SJSA1 (cell line): ENCODE measurements at regions not wholly inside any gene's neighbourhood (a gene's known extent, or its start where the extent isn't known, plus 50 kb on each side); places are given as distances from the start of the nearest gene placed in this dataset.

Experiments
- DNase-seq, 2 experiments: peaks; one replicate each; pipeline ENCODE4 v3.0.0-alpha.2; 2015 to 2020; ENCODE audit warnings: low spot score in 2 of 2, low read depth in 1 of 2
- H3K27ac ChIP-seq: fragments of 250-450 bp; sonication (Bioruptor Pico); 2 replicates; pipeline ENCODE4 v1.5.1; 2020; ENCODE audit warnings: mild to moderate bottlenecking, moderate library complexity
- H3K27me3 ChIP-seq: fragments of 250-450 bp; sonication (Bioruptor Pico); replicated peaks from 2 replicates; pipeline ENCODE4 v1.5.1; 2020; ENCODE audit warnings: mild to moderate bottlenecking, moderate library complexity
- H3K36me3 ChIP-seq: fragments of 250-450 bp; sonication (Bioruptor Pico); 2 replicates; pipeline ENCODE4 v1.5.1; 2020; ENCODE audit warnings: mild to moderate bottlenecking
- H3K4me1 ChIP-seq: fragments of 250-450 bp; sonication (Bioruptor Pico); replicated peaks from 2 replicates; pipeline ENCODE4 v1.6.1; 2021; ENCODE audit warnings: mild to moderate bottlenecking
- H3K4me3 ChIP-seq: fragments of 250-450 bp; sonication (Bioruptor Pico); 2 replicates; pipeline ENCODE4 v1.5.1; 2020; ENCODE audit warnings: mild to moderate bottlenecking
- H3K9me3 ChIP-seq: fragments of 250-450 bp; sonication (Bioruptor Pico); replicated peaks from 2 replicates; pipeline ENCODE4 v1.5.1; 2020; ENCODE audit warnings: mild to moderate bottlenecking

DNA sequence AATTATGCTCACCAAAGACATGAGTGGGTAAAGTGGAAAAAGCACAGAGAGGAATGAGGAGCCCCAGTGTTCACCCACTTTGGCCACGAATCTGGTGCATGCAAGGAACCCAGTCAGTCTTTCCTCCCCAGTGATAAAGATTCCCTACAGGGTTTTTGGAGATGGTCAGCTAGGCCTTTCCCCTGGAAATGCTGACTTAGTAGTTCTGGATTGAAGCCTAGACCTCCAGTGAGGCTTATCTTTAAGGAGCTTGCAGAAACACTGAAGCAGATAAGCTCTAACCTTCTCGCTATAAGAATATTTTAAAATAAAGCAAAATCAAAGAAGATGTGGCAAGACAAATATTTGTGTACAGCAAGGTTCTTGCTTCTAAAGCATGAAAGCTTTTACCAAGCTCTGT is 178.3 kb upstream of the CCDC68 start:
- no peaks in the 10 kb centered on the region for H3K9me3 ChIP-seq
- peaks cover 4% of the 10 kb centered on the region for H3K4me1 ChIP-seq
- H3K27ac ChIP-seq = no peak overlapping the region
- H3K4me3 ChIP-seq = no peak overlapping the region
- H3K36me3 ChIP-seq = no peaks in the 10 kb centered on the region
- DNase-seq = no peak
- H3K27me3 ChIP-seq = no peaks in the 10 kb centered on the region

DNA sequence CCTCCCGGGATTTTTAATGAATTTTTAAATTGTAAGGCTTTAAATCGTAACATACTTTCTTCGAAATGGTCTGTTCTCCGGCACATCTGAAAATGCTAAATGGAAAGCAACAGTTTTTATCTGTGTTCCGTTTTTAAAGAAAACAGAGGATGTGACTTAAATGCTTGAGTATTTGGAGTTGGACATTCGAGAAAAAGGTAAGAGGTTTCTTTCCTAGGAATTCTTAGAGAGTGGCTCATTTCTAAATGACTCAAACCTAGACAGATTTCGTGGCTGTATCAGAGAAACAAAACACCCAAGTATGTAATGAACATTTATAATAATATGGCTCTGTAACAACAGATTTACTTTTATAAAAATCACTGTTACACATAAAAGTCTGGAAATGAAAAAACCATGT is 177.6 kb upstream of the CCDC68 start:
- DNase-seq = no peak
- Histone ChIP-seq H3K27ac (no peak overlapping the region; the same call in 1 of the 2 replicates), H3K4me1 (peaks cover 4% of the 10 kb centered on the region)

DNA sequence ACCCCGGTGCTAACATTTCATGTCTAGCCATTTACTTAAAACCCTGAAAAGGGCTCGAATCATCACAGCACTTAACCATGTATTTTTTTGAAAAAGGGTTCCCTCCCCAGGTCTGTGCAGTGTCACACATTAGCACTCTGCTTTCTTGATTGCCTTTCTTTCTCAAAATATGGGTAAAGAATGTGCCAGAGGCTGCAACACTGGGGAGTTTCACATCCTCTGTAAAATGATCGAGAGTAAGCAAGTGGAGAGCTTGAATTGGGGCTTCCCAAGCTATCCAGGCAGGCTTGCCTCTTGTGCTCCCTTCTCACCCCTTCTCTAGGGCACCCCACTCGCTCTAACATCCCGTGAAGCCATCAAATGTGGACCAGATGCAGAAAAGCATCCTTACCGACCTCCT is 177.0 kb upstream of the CCDC68 start:
- no peak overlapping the region for H3K4me3 ChIP-seq
- H3K27me3 ChIP-seq = no peaks in the 10 kb centered on the region
- DNase-seq = no peak
- no peaks in the 10 kb centered on the region for H3K9me3 ChIP-seq
- peaks cover 4% of the 10 kb centered on the region for H3K4me1 ChIP-seq
- H3K36me3 ChIP-seq = no peaks in the 10 kb centered on the region
- no peak overlapping the region; the same call in 1 of the 2 replicates for H3K27ac ChIP-seq

More for the DNA sequence above, 177.6 kb upstream of the CCDC68 start:
- Histone ChIP-seq H3K4me3 (no peak overlapping the region), H3K9me3 (no peaks in the 10 kb centered on the region), H3K36me3 (no peaks in the 10 kb centered on the region), H3K27me3 (no peaks in the 10 kb centered on the region)

DNA sequence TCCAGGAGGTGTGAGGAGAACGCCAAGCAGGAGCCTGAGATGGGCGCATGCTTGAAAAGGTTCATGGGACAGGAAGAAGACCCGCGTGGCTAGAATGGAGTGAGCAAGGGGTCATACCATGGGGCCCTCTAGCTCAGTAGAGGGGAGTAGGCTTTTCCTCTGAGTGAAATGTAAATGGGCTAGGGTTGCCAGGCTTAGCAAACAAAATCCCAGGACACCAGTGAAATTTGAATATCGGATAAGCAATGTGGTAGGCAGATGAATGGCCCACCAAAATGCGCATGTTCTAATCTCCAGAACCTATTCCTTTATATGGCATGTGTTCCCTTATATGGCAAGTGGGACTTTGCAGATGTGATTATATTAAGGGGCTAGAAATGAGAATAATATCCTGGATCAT is 174.1 kb upstream of the CCDC68 start:
- H3K4me1 ChIP-seq = peaks cover 4% of the 10 kb centered on the region
- H3K27ac ChIP-seq = no peak overlapping the region
- DNase-seq = no peak
- H3K4me3 ChIP-seq = no peak overlapping the region
- no peaks in the 10 kb centered on the region for H3K36me3 ChIP-seq
- no peaks in the 10 kb centered on the region for H3K9me3 ChIP-seq
- no peaks in the 10 kb centered on the region for H3K27me3 ChIP-seq

DNA sequence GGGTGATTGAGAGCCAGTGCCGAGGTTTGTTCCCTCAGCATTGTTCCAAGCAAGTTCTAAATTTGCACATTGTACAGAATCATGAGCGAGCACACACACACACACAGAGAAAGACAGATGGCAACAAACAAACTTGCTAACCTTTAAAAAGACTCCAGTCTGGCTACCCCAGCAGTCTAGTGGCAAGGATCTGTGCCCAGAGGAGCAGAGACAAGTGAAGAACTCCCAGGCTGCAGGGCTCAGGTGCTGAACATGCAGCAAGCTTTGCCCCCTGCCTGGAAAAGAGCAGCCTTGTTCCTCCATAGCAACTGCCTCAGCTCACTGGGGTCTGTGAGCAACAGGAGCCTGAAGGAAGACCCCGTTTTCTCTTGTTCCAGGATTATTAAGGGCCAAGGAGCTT is 169.2 kb upstream of the CCDC68 start:
- Histone ChIP-seq H3K4me1 (no peaks in the 10 kb centered on the region; the same call in 1 of the 2 replicates), H3K36me3 (no peaks in the 10 kb centered on the region), H3K27ac (no peak overlapping the region), H3K9me3 (no peaks in the 10 kb centered on the region), H3K4me3 (no peak overlapping the region), H3K27me3 (no peaks in the 10 kb centered on the region)
- DNase-seq = no peak

DNA sequence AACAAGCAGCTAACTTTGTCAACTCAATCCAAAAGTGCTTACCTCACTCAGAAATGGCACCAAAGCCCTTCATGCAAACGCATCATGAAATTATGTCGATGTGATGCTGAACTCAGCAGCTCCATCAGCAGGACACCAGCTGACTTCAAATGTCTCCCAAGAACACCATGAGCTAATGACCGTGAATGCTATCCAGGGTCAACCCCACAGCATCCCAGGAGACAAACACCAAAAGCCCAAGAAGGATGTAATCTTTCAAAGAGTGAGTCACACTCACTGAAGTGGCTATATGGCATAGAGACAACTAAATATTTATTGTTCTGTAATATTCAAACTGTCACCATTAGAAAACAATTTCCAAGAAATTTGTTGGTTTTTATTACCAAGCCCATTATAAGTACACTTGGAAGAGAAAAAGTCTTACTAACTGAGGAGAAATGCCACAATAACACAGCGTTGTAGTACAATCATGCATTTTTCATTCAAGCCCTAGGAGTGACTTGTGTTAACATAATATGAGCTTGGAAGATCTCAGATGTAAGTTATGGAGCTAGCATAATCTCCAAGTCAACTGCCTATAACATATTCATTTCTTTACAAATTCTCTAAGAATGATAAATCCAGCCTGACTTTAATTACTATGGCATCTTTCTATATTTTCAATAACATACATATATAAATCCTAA is 165.0 kb upstream of the CCDC68 start:
- no peak overlapping the region for H3K27ac ChIP-seq
- H3K27me3 ChIP-seq = no peaks in the 10 kb centered on the region
- no peaks in the 10 kb centered on the region for H3K36me3 ChIP-seq
- no peaks in the 10 kb centered on the region for H3K4me1 ChIP-seq
- no peaks in the 10 kb centered on the region for H3K9me3 ChIP-seq
- H3K4me3 ChIP-seq = no peak overlapping the region
- no peak for DNase-seq

DNA sequence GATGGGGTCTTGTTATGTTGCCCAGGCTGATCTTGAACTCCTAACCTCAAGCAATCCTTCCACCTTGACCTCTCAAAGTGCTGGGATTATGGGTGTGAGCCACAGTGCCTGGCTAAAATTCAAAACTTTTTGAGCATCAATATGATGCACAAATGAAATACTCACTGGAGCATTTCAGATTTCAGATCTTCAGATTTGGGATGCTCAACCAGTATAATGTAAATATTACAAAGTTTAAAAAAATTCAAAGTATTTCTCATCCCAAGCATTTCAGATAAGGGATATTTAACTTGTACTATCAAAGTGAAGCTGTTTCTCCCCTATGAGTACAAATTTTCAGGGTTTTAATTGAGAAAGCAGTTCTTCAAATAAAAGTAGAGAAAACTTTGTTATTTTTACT is 164.1 kb upstream of the CCDC68 start:
- H3K27ac ChIP-seq = no peak overlapping the region
- H3K27me3 ChIP-seq = no peaks in the 10 kb centered on the region
- DNase-seq = no peak

DNA sequence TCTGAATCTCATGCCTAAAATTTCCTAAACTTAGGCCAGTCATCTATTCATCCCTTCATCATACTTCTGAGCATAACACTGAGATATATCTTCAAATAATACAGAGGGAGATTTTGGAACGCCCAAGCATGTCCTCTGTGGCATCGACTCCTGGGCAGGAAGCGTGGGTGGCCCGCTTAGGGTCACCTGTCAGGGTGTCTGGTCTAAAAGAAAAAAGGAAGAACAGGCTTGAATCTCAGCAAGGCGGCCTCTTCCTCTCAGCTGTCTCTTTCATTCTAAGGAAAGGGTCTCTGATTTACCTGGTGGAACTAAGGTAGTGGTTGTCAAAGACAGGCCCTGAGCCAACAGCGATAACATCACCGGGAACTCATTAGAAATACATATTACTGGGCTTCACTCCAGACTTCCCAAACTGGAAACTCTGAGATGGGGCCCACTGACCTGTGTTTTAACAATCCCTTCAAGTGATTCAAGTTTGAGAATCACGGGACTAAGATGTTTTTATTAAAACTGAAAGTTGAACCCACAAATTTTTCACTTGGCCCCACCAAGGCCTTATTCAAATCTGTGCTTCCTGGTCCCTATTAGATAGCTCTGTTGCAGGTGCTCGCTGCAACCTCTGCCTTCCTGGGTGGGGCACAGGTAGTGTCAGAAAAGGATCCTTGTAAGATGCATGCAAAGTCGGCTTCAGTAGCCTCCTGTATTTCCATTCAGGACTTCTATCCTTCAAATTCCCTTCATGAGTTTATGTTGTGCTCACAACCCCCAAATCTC is 162.3 kb upstream of the CCDC68 start:
- Histone ChIP-seq H3K9me3 (no peaks in the 10 kb centered on the region), H3K27me3 (no peaks in the 10 kb centered on the region), H3K4me1 (no peaks in the 10 kb centered on the region), H3K36me3 (no peaks in the 10 kb centered on the region), H3K4me3 (no peak overlapping the region), H3K27ac (no peak overlapping the region)
- no peak for DNase-seq

More for the DNA sequence above, 164.1 kb upstream of the CCDC68 start:
- H3K36me3 ChIP-seq = no peaks in the 10 kb centered on the region
- H3K4me3 ChIP-seq = no peak overlapping the region
- no peaks in the 10 kb centered on the region for H3K4me1 ChIP-seq
- no peaks in the 10 kb centered on the region for H3K9me3 ChIP-seq

DNA sequence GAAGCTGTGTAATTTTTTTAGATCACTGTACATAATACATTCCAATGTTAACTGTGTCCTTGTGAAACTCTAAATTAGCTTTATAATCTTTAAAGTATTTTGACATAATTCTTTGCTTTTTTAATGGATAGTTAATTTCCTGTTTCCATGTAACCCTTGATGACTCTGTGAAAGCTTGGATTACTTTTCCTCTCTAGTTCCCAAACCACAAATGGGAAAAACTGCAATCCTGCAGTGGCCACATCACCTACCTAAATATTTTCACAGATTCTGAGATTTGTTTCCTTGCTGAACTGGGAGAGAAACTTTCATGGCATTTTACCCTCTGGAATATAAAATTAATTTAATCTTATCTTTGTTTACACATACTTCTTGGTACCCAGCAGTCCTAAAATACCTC is 161.6 kb upstream of the CCDC68 start:
- Histone ChIP-seq H3K4me1 (no peaks in the 10 kb centered on the region), H3K9me3 (no peaks in the 10 kb centered on the region), H3K4me3 (no peak overlapping the region), H3K27me3 (no peaks in the 10 kb centered on the region), H3K27ac (no peak overlapping the region), H3K36me3 (no peaks in the 10 kb centered on the region)
- DNase-seq = no peak

DNA sequence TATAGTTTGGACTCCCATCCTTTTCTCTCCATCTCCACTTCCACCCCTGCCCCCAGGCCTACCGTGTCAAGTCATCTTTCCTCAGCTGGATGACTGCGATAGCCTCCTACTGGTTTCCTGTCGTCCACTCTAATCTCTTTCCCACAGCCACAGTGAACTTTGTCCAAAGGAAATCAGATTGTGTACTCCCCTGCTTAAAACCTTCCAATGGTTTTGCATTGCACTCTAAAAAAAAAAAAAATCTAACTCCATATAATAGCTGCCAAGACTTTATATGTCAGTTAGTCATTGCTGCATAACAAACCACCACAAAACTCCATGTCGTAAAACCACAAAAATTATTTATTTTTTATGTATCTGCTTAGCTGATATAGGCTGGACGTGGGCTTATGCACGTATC is 160.2 kb upstream of the CCDC68 start:
- Histone ChIP-seq H3K4me1 (no peaks in the 10 kb centered on the region), H3K36me3 (no peaks in the 10 kb centered on the region), H3K27ac (no peak overlapping the region), H3K27me3 (no peaks in the 10 kb centered on the region), H3K9me3 (no peaks in the 10 kb centered on the region), H3K4me3 (no peak overlapping the region)
- DNase-seq = no peak

DNA sequence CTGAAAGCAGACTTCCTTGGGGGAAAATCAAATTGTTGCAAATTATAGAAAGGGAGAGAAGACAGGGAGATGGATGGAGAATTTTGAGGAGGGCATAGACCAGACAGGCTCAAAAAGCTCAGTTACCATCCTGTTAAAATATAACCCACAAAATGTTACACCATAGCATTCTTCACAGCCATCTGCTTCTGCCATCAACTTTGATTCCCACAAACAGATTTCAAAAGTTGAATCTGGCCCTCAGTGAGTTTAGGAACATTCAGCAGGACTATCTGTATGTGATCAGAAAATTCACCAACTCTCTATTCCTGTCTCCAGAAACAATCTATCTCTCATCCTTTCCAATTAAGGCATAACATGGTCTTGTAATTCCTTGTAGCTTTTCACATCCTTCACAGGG is 159.8 kb upstream of the CCDC68 start:
- no peaks in the 10 kb centered on the region for H3K4me1 ChIP-seq
- no peak overlapping the region for H3K27ac ChIP-seq
- no peak overlapping the region for H3K4me3 ChIP-seq
- H3K36me3 ChIP-seq = no peaks in the 10 kb centered on the region
- no peaks in the 10 kb centered on the region for H3K9me3 ChIP-seq
- H3K27me3 ChIP-seq = no peaks in the 10 kb centered on the region
- DNase-seq = no peak

DNA sequence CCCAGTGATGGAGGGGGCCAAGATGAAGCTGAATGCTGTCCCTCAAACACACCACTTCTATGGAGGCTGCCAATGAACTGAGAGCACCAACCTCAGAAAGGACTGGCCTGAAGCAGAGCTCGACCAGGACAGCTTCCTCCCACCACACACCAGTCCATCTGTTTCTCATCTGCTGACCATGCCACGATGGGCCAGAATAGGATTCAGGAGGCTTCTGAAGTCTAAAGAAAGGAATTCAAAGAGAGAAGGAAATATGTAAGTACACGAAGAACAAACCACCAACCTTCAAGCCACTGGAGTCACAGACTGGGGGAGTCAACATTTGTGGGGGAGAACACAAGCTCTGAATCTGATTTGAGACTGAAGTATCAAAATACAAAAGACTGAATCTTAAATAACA is 157.6 kb upstream of the CCDC68 start:
- no peak overlapping the region for H3K27ac ChIP-seq
- no peaks in the 10 kb centered on the region for H3K4me1 ChIP-seq
- H3K36me3 ChIP-seq = no peaks in the 10 kb centered on the region
- H3K9me3 ChIP-seq = no peaks in the 10 kb centered on the region
- no peaks in the 10 kb centered on the region for H3K27me3 ChIP-seq
- no peak overlapping the region for H3K4me3 ChIP-seq
- DNase-seq = no peak

DNA sequence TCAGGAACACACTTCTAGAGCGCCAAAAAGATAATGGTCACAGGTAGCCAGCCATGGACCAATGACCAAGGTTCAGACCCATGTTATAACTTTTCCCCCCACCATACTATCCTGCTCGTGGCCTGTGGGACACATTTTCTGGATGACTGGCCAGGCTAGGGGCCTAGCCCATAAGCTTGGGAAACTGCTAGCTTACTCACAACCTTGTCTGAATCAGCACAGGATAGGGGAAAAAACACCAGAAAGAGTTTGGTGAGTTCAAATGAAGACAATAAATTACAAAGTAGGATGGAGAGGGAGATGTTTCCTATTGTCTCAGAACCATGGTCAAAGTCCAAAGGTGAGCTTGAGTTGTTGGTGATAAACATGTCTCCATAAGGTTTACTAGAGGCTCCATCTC is 156.3 kb upstream of the CCDC68 start:
- Histone ChIP-seq H3K4me1 (no peaks in the 10 kb centered on the region), H3K27ac (no peak overlapping the region), H3K27me3 (no peaks in the 10 kb centered on the region), H3K36me3 (no peaks in the 10 kb centered on the region), H3K4me3 (no peak overlapping the region), H3K9me3 (no peaks in the 10 kb centered on the region)
- no peak for DNase-seq

DNA sequence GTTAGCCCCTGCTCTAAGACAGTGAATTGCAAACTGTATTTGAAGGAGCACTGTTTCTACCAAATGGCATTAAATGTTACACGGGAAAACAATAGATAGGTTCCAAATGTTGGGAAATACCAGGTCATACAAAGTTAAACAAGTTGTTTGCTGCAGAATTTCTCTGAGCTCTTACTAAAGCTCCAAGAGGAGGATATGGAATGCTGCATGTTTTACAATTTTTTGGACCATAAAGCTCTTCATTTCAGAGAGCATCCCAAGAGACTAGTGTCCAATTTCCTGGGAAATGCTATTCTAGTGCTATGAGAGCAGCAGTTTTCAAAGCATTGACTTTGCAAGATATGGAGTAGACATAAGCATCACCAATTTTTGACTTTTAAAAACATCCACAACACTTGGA is 155.6 kb upstream of the CCDC68 start:
- Histone ChIP-seq H3K27me3 (no peaks in the 10 kb centered on the region), H3K9me3 (no peaks in the 10 kb centered on the region), H3K27ac (no peak overlapping the region), H3K36me3 (no peaks in the 10 kb centered on the region), H3K4me3 (no peak overlapping the region), H3K4me1 (no peaks in the 10 kb centered on the region)
- no peak for DNase-seq
